Left kidney (tissue), 1 donor: ENCODE measurements at regions not wholly inside any gene's neighbourhood (a gene's known extent, or its start where the extent isn't known, plus 50 kb on each side); places are given as distances from the start of the nearest gene placed in this dataset.
A peak's percentile ranks its signal among the peaks of the same experiment; 100 is the strongest.
"Not testable (repeated sequence)": the region's sequence is repeated elsewhere in the genome, so short reads cannot be mapped to it uniquely, and the experiment has no call there.

Experiments
- DNase-seq: peaks from one replicate; pipeline ENCODE4 v3.0.0-alpha.2; 2013

DNA sequence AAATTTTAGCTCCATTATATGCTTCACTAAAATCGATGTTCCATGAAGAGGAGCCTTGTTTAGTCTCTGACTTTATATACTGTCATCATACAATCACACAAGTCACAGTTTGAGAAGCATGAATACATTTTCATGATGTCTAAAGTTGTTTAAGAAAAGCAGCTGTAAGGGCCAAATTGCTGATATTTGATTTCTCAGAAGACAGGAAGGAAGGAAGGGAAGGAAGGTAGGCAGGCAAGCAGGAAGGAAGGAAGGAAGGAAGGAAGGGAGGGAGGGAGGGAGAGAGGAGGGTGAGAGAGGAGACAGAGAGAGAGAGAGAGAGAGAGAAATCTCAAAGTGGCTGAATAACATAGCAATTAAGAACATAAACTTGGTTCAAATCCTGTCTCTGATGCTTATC, 153.7 kb downstream of the RTL9 start:
- no peak for DNase-seq

DNA sequence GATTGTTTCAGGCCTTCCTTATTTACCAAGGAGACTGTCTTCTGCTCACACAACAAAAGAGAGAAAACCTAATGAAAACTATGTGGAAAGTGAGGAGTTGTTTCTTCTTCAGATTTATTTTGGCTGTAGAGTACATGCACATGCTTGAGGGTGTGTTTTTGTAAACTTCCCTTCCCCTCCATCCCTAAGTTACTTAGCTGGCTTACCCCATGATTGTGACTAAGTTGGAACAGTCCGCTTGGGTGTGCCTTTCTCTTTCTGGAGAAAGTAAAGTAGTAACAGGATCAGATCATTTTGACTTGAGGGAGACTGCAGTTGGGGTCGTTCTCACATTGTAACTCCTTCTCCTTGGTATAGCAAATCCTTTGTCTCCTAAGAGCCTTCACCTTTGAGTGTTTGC, 155.9 kb downstream of the RTL9 start:
- DNase-seq = no peak

DNA sequence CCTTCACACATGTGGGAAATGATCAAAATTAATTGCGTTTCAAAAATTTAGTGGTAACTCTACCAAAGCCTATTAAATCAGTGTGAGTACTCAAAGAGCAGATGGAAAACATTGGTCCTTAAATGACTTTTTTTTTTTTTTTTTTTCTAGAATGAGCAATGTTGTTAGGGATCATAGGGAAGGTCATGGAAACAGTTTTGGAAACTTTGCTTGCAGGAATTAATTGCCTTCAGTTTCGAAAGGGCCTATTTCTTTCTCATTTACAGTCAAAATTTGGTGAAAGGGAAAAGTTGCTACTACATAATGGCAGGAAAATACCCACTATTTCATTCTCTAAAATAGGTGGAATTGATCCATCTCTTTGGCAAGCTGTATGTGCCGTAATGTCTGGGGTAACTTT, 160.9 kb downstream of the RTL9 start:
- no peak for DNase-seq

DNA sequence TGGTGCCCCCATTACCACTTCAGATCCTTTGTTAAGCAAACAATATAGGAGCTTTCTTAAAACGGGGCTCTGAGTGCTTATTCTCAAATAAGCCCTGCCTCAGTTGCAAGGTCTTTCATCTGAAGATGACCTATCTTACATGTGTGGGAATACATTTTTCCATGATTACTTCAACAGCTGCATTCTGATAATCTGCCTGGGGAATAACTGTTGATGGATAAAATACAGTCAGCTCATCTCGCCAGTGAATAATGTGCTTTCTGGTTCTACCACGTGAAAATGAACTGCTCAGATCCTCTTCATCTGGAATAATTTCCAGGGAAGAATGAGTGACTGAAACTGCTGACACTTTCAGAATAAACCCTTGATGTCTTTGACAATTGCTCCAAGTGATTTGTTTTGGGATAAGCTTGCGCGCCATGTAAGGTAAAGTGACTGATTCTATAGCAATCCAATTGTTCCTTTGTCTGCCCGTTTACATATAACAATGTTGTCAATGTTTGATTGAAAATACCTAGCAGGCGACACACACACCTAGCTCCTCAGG, 161.3 kb downstream of the RTL9 start:
- no peak for DNase-seq

DNA sequence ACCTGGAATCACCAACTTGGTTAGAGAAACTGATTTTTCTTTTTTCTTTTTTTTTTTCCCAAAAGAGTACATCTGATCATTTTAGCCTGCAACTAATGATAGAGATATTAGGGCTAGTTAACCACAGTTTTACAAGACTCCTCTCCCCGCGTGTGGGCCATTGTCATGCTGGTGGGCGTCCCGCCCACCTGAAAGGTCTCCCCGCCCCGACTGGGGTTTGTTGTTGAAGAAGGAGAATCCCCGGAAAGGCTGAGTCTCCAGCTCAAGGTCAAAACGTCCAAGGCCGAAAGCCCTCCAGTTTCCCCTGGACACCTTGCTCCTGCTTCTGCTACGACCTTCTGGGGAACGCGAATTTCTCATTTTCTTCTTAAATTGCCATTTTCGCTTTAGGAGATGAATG, 162.0 kb downstream of the RTL9 start:
- DNase-seq = not testable (repeated sequence)

DNA sequence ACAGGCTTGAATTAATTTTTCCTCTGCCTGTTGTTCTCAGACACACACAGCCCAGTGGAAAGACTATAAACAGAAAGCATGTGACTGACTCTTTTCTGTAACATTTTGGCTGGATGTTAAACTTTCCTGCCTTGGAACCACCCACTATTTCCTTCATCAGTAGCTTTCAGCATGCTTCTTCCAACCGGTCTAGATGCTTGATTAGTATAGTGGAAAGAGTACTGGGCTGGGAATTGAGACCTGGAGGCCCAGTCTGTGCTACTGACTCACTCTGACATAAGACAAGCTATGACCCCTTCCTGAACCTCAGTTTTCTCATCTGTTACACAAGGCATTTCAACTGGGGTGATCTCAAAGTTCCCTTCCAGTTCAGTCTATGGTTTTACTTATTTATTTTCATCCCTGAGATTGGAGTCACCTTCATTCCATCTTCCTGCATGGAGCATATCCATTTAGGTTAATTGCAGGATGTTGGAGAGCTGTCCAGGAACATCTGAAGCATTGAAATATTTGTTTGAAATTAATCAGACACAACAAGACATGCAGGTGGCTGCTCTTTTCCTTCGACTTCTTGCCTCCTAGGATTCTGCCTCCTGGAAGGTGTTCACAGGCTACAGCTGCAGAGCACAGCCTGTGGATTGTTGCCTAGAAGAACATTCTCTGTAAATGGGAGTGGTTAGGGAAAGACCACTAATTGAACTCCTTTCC, 173.4 kb downstream of the RTL9 start:
- no peak for DNase-seq

DNA sequence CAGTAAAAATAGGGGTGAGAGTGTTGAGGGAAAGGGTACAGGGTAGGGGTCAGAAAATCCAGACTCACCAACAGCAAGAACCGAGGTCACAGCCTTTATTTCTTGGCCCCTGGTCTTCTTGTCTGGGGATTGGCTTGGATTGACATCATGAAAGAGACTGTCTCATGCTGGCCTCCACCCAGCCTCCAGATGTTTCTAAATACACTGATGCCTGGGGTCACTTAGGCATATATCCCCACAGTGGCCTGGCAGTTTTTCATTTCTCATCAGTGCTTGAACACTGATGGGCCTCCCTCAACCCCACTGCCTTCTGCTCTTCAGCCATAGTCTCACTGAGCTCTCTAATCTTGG, 173.9 kb downstream of the RTL9 start:
- DNase-seq = no peak

DNA sequence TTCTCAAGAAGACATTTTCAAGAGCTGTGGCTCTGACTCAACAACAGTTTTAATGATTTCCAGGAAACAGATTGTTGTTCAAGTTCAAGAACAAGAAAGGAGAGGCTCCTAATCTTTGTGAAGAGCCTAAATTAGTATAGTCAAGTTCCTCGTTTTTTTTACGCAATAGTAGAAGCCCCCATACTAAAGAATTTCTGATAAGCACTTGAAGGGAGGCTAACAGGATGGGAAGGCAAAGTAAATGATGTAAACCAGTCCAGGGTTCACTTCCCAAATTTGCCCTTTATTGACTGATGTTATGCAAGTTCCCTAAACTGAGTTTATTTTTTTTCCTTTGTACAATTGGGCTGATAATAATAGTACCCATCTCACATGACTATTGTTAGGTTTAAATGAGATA, 178.2 kb downstream of the RTL9 start:
- DNase-seq = no peak

DNA sequence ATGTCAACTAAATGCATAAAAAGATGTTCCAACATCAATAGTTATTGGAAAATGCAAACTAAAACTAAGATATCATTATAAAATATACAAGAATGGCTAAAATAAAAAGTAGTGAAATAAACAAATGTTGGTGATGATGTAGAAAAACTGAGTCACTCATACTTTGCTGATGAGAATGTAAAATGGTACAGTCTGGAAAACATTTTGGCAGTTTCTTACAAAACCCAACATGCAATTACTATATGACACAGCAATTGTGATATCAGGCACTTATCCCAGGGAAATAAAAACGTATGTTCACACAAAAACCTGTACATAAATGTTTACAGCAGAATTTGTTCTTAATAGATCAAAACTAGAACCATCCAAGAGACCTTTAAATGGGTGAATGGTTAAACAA, 182.6 kb downstream of the RTL9 start:
- no peak for DNase-seq

DNA sequence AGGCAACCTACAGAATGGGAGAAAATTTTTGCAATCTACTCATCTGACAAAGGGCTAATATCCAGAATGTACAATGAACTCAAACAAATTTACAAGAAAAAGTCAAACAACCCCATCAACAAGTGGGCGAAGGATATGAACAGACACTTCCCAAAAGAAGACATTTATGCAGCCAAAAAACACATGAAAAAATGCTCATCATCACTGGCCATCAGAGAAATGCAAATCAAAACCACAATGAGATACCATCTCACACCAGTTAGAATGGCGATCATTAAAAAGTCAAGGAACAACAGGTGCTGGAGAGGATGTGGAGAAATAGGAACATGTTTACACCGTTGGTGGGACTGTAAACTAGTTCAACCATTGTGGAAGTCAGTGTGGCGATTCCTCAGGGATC, 192.2 kb downstream of the RTL9 start:
- DNase-seq = not testable (repeated sequence)

DNA sequence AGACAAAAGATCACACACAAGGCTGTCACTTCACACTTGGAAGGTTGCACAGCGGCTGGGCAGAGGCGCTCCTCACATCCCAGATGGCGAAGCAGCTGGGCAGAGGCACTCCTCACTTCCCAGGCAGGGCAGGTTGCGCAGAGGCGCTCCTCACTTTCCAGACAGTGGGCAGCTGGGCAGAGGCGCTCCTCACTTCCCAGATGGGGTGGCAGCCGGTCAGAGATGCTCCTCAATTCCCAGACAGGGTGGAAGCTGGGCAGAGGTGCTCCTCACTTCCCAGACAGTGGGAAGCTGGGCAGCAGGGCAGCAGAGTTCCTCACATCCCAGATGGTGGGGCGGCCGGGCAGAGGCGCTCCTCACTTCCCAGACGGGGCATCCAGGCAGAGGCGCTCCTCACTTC, 199.2 kb downstream of the RTL9 start:
- DNase-seq = no peak

DNA sequence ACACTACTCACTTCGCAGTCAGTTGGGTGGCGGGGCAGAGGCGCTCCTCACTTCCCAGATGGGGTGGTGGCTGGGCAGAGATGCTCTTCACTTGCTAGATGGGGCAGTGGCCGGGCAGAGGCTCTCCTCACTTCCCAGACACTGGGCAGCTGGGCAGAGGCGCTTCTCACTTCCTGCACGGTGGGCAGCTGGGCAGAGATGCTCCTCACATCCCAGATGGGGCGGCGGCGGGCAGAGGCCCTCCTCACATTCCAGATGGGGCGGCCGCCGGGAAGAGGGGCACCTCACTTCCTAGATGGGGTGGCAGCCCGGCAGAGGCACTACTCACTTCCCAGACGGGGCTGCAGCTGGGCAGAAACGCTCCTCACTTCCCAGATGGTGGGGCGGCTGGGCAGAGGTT, 199.8 kb downstream of the RTL9 start:
- DNase-seq = no peak

DNA sequence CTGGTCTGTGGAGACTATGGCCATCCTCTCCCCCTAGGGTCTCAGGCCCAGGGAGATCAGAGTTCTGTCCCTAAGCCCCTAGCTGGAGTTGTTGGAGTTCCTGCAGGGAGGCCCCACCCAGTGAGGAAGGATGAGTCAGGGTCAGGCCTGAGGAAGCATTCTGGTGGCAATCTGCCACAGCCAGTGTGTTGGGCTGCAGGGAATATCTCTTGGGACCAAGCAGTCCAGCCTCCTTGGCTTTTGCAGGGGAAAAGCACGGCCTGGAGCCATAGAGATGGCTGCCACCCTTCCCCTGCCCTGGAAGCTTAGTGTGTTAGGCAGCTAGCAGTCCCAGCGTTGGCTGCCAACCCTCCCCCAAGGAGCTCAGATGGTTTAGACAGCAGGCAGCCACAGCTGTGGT, 202.4 kb downstream of the RTL9 start:
- DNase-seq = no peak

DNA sequence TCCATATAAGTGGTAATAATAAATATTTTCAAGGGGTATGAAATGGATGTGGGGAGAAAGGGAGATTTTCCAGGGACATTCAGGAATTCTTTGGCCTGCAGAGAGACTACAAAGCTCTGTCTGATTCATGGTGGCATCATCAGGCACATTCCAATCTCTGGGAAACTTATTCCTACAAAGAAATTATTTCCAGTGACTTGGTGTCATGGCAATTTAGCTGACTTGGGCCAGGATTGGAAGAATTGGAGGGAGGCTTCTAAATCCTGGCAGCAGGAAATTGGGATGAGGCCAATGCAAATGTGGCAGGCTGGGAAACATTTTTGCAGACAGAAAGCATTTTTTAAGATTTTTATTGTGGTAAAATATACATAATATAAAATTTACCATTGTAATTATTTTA, 204.6 kb downstream of the RTL9 start:
- DNase-seq = no peak

DNA sequence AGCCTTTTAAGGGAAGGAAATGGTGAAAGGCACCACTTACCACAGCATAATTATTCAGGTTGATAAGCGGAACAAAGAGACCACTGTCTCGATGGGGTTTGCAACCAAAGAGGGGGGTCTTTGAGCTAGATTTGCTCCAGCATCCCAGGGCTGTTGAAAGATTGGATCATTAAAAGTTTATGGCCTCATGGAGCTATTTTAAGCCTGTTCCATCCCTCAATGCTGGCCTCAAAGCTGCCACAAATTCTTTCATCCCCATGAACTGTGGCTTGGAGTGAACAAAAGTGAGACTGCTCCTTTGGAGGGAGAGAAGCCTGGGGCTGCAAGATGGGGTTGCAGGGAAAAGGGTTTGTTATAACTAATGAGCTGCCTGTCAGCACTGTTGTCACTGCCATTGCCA, 209.8 kb downstream of the RTL9 start:
- no peak for DNase-seq

DNA sequence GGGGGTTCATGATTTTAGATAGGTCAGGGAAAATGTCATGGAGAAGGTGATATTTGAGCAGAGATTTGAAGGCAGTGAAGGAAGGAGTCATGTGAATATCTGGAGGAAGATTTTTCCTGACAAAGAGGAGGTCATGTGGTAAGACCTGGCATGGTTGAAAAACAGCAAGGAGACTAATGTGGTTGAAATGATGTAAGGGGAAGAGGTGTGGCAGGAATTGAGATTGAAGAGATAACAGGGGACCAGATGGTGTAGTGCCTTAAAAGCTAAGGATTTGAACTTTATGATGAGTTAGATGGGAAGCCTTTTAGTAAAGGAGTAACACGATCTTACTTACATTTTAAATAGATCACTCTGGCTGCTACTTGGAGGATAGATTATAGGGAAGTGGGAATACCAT, 210.9 kb downstream of the RTL9 start:
- no peak for DNase-seq

DNA sequence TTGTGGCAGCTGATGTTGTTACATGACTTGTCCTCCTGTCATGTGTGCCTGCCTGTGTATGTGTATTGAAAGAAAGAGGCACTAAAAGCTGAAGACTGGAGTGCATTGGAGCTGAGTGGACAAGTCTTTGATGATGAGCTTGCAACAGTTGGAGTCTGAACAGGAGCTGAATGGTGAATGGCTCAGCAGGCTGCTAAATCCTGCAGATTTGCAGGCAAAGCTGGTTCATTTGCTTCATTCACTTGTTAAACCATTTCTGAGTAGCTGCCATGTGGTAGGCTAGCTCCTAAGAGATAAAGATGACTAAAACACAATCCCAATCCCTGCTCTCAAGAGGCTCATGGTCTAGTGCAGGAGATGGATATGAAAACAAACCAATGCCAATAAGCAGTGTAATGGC, 217.3 kb downstream of the CHRDL1 start:
- no peak for DNase-seq

DNA sequence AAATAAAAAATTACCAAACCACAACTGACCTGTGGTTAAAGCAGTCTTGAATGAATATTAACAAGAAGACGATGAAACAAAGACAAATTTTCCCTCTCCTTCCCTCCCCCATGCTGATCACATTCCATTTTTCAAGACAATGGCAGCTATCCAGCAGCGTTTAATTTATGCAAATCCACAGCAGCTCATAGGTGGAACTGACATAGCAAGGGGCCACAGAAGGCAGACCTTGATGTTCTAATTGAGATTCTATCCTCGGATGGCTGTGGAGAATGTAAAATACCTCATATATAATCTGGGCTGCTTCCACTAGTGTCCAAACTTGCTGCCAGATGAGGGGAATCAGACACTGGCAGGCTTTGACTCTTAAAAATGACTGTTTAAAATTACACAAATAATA, 211.5 kb downstream of the CHRDL1 start:
- no peak for DNase-seq

DNA sequence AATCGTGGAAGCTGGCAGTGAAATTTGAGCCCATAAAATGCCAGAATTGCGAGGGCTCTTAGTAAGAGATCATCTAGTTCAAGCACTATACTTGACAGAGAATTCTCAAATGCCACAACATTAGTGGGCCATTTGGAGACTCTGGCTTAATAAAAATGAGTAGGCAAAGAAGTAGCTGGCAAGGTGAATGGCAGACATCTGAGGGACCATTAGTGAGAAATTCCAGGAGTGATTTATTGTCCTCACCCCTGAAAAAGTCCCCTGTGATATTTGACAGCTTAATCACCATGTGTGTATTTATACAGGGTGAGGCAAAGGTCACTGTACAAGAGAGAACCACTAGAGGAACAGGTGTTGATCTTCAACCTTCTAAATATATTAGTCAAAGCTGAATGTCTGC, 207.5 kb downstream of the CHRDL1 start:
- peak; percentile 34 for DNase-seq

DNA sequence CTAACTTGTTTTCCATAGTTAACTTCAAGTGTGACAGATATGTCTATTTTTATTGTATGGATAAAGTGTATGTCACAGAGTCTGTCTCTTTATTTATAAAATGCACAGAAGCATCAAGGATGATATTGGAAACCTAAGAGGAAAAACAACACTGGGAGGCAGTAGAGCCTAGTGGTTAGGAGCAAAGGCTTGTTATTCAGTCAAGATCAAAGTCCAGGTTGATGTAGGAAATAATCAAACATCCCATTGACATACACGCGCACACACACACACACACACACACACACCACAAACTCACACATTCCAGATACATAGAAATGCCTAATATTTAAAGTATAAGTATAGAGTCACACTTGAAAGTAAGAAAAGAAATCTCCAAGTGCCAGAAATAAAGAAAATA, 206.8 kb downstream of the CHRDL1 start:
- no peak for DNase-seq

DNA sequence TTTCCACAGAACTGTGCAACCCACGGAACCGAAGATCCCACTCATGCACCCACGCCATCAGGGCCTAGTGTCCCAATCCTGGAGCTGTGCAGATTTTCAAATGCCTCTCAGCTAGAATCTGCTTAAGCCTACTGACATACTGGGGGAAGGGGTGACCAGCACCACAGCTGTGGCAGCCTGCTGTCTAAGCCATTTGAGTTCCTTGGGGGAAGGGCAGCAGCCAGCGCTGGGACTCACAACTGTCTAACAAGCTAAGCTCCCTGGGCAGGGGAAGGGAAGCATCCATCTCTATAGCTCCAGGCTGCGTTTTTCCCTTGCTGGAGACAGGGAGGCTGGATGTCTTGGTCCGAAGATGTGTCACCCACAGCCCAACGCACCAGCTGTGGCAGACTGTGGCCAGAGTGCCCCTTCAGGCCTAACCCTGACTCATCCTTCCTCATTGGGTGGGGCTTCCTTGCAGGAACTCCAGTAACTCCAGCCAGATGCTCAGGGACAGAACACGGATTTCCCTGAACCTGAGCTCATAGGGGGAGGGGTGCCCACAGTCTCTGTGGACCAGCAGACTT, 194.8 kb downstream of the CHRDL1 start:
- no peak for DNase-seq

DNA sequence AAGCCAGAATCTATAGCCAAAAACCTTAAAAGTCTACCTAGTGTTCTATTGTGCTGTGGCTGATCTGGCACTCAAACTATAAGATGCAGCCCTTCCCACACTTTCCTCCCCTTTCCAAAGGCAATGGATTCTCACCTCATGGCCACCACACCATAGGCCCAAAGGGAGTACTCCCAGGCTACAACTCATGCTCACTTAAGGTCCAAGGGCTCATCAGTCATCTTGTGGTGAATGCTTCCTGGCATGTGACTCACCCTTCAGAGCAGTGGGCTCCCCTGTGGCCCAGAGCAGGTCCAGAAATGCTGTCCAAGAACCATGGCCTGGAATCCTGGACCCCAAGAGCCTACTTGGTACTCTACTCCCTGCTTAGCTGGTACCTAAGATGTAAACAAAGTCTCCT, 181.0 kb downstream of the CHRDL1 start:
- no peak for DNase-seq
